ENCODE measurements at regions not wholly inside any gene's neighbourhood (a gene's known extent, or its start where the extent isn't known, plus 50 kb on each side); places are given as distances from the start of the nearest gene placed in this dataset.

DNA sequence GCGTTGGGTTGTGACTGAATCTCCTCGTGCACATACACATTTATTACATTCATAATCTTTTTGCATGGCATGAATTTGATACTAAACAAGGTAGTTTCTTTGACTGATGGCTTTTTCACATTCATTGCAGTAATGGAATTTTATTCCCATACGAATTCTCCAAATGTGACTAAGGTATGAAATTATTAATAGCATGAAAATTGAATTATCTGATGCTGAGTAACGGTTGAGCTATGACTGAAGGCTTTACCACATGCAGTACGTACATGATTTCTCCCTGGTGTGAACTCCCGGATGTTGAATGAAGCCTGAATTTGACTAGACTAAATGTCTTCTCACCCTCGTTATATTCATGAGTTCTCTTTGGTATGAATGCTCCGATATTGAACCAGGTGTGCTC, 104.4 kb upstream of the C1GALT1 start:
- H3K4me1 ChIP-seq (ENCODE audit: control insufficient read depth in 1 of 2, insufficient read depth in 1 of 2, low read depth in 1 of 2, low read length in 1 of 2): no peaks in the 10 kb centered on the region
- TF ChIP-seq, protein P1, sequence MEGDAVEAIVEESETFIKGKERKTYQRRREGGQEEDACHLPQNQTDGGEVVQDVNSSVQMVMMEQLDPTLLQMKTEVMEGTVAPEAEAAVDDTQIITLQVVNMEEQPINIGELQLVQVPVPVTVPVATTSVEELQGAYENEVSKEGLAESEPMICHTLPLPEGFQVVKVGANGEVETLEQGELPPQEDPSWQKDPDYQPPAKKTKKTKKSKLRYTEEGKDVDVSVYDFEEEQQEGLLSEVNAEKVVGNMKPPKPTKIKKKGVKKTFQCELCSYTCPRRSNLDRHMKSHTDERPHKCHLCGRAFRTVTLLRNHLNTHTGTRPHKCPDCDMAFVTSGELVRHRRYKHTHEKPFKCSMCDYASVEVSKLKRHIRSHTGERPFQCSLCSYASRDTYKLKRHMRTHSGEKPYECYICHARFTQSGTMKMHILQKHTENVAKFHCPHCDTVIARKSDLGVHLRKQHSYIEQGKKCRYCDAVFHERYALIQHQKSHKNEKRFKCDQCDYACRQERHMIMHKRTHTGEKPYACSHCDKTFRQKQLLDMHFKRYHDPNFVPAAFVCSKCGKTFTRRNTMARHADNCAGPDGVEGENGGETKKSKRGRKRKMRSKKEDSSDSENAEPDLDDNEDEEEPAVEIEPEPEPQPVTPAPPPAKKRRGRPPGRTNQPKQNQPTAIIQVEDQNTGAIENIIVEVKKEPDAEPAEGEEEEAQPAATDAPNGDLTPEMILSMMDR (IDR thresholded peaks at IDR 0.05): no peak
- no peak overlapping the region for H3K27ac ChIP-seq
- H3K27me3 ChIP-seq: no peaks in the 10 kb centered on the region
- no peaks in the 10 kb centered on the region for H3K9me3 ChIP-seq
- H3K36me3 ChIP-seq: no peaks in the 10 kb centered on the region
- no peak overlapping the region for H3K4me3 ChIP-seq (ENCODE audit: low read depth in 1 of 2, low read length in 1 of 2)

DNA sequence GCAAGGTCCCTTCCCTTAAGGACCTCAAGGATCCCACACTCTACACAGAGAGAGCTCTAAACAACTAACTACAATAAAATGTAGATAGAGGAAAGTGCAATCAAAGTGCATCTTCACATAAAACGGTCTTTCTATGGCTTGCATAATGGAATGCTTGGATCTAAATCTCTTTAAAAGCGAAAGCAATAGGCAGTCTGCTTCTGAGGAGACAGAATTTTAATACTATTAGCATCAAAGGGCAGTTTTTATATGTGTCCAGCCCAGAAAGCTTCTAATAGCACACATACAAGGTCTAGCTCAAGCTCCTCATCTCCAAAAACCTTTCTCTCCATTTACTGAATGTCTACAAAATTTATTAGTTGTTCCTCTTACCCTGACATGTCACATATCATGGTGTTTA, 101.5 kb upstream of the C1GALT1 start:
- Histone ChIP-seq H3K4me3 (ENCODE audit: low read depth in 1 of 2, low read length in 1 of 2) (no peak overlapping the region), H3K4me1 (ENCODE audit: control insufficient read depth in 1 of 2, insufficient read depth in 1 of 2, low read depth in 1 of 2, low read length in 1 of 2) (no peaks in the 10 kb centered on the region), H3K27ac (no peak overlapping the region), H3K9me3 (no peaks in the 10 kb centered on the region), H3K27me3 (no peaks in the 10 kb centered on the region), H3K36me3 (no peaks in the 10 kb centered on the region)
- TF ChIP-seq, protein P1 (IDR thresholded peaks at IDR 0.05): no peak

DNA sequence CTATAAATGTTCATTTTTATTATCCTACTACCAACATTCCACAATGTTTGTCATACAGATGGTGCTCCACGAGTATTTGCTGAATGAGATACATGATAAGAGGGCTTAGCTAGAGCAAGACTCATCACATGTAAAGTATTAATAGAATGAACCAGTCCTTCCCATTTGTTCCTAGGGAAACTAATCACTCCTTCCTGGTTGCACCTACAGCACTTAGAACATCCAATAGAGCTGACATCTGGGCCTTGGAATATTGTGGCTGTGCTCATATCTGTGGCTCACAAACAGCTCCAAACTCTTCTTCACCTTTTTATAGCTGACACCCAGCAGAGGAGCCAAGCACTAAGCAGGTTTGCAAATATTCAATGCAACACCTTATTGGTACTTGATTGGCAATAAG, 91.9 kb upstream of the C1GALT1 start:
- Histone ChIP-seq H3K9me3 (no peaks in the 10 kb centered on the region), H3K4me3 (ENCODE audit: low read depth in 1 of 2, low read length in 1 of 2) (no peak overlapping the region), H3K36me3 (no peaks in the 10 kb centered on the region), H3K4me1 (ENCODE audit: control insufficient read depth in 1 of 2, insufficient read depth in 1 of 2, low read depth in 1 of 2, low read length in 1 of 2) (no peaks in the 10 kb centered on the region), H3K27me3 (no peaks in the 10 kb centered on the region), H3K27ac (no peak overlapping the region)
- TF ChIP-seq, protein P1 (IDR thresholded peaks at IDR 0.05): no peak

DNA sequence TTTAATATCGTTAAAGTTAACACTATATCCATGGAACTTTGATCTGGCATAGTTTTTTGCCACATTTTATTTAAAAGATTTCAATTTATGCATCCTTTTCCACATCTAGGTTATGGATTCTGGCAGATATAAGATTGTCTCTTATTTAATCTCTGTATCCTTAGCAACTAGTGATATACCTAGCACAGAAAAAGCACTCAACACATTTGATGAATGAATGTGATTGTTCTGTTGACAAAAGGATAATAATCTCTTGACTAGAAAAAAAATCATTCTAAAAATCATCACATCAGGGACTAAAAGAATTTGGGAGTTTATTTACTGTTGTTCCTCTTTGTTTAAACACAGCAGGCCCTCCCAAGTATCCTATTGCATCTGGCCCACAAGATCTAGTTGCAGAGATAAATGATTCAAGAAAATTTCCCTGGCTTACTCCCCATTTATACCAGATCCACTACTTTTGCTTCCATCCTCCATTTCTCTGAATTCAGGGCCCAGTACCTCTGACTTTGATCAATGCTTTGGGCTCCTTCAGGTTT, 84.0 kb upstream of the C1GALT1 start:
- Histone ChIP-seq H3K27ac (no peak overlapping the region), H3K4me3 (ENCODE audit: low read depth in 1 of 2, low read length in 1 of 2) (no peak overlapping the region), H3K4me1 (ENCODE audit: control insufficient read depth in 1 of 2, insufficient read depth in 1 of 2, low read depth in 1 of 2, low read length in 1 of 2) (no peaks in the 10 kb centered on the region), H3K27me3 (no peaks in the 10 kb centered on the region), H3K36me3 (no peaks in the 10 kb centered on the region), H3K9me3 (no peaks in the 10 kb centered on the region)
- TF ChIP-seq, protein P1 (IDR thresholded peaks at IDR 0.05): no peak

- H3K27ac ChIP-seq: no peak overlapping the region
- TF ChIP-seq, protein P1 (IDR thresholded peaks at IDR 0.05): no peak
Observed at GRCh38 chr7:7099584-7100014, 82.7 kb upstream of the C1GALT1 start.

DNA sequence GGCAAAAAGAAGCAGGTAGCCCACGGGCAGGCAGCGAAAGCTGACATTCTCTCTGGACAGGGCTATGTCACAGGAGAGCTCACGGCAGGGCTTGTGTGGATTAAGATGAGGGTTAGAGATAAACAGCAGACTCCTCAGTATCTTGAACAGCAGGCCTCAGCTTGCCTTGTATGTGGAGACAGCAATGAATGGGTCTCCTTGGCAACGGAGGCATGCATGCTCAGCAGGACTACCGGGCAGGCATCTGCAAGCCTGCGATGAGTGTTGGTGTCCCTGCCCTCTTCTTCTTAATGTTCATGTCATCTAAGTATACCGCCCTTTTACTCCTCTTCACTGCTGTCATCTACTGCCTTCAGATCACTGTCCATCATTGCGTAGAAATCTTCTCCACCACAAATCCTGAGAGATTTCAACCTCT, 81.9 kb upstream of the C1GALT1 start:
- no peak overlapping the region for H3K4me3 ChIP-seq (ENCODE audit: low read depth in 1 of 2, low read length in 1 of 2)
- H3K4me1 ChIP-seq (ENCODE audit: control insufficient read depth in 1 of 2, insufficient read depth in 1 of 2, low read depth in 1 of 2, low read length in 1 of 2): peaks cover 0 to 4% of the 10 kb centered on the region in 2 experiments
- H3K27ac ChIP-seq: no peak overlapping the region
- TF ChIP-seq, protein P1 (IDR thresholded peaks at IDR 0.05): no peak
- H3K36me3 ChIP-seq: no peaks in the 10 kb centered on the region
- H3K27me3 ChIP-seq: no peaks in the 10 kb centered on the region
- H3K9me3 ChIP-seq: no peaks in the 10 kb centered on the region

More at GRCh38 chr7:7099584-7100014, 82.7 kb upstream of the C1GALT1 start:
- Histone ChIP-seq H3K9me3 (no peaks in the 10 kb centered on the region), H3K4me3 (ENCODE audit: low read depth in 1 of 2, low read length in 1 of 2) (no peak overlapping the region), H3K27me3 (no peaks in the 10 kb centered on the region), H3K4me1 (ENCODE audit: control insufficient read depth in 1 of 2, insufficient read depth in 1 of 2, low read depth in 1 of 2, low read length in 1 of 2) (peaks cover 0 to 4% of the 10 kb centered on the region in 2 experiments), H3K36me3 (no peaks in the 10 kb centered on the region)

Measured in neutrophil (primary cell).